Left ventricle myocardium inferior (tissue), 1 donor: ENCODE measurements at regions not wholly inside any gene's neighbourhood (a gene's known extent, or its start where the extent isn't known, plus 50 kb on each side); places are given as distances from the start of the nearest gene placed in this dataset.

Experiments
- DNase-seq: peaks from one replicate; pipeline ENCODE4 v3.0.0-alpha.2; 2020
- H3K27ac ChIP-seq: fragments of 200-600 bp; replicated peaks from 2 replicates; pipeline ENCODE4 v1.8.0; 2021
- H3K27me3 ChIP-seq: fragments of 200-600 bp; 2 replicates; pipeline ENCODE4 v1.8.0; 2021; ENCODE audit warnings: low read depth
- H3K36me3 ChIP-seq: fragments of 200-600 bp; 2 replicates; pipeline ENCODE4 v1.8.0; 2021
- H3K4me1 ChIP-seq: fragments of 200-600 bp; 2 replicates; pipeline ENCODE4 v1.8.0; 2021
- H3K4me3 ChIP-seq: fragments of 200-600 bp; 2 replicates; pipeline ENCODE4 v1.8.0; 2021; ENCODE audit warnings: mild to moderate bottlenecking, moderate library complexity
- H3K9me3 ChIP-seq: fragments of 200-600 bp; replicated peaks from 2 replicates; pipeline ENCODE4 v1.8.0; 2021
- CTCF ChIP-seq: fragments of 200-600 bp; IDR thresholded peaks from 2 replicates; pipeline ENCODE4 v1.8.0; 2021; ENCODE audit warnings: antibody characterized with exemption, mild to moderate bottlenecking, borderline replicate concordance
- intact Hi-C: fragments of 100-400 bp; cut with micrococcal nuclease; formaldehyde crosslinking; loops from one replicate; pipeline ENCODE4 v1.11.0; 2022
- donor health status: DM: no; HTN: yes; CAD: no; lungs with severe emphysema.

- DNase-seq, result no peak
- Histone ChIP-seq H3K4me3 (no peak overlapping the region), H3K27me3 (peaks cover 13% of the 10 kb centered on the region), H3K36me3 (no peaks in the 10 kb centered on the region), H3K27ac (peak overlapping the region; percentile 2), H3K4me1 (no peaks in the 10 kb centered on the region), H3K9me3 (no peaks in the 10 kb centered on the region)
- intact Hi-C loops, result no loop called here
- no peak for TF ChIP-seq CTCF
Measured at GRCh38 chr17:13074026-13074425, 56.2 kb upstream of the ELAC2 start.

- Histone ChIP-seq H3K27ac (no peak overlapping the region), H3K4me1 (no peaks in the 10 kb centered on the region), H3K9me3 (peaks cover 5% of the 10 kb centered on the region), H3K27me3 (peaks cover 13% of the 10 kb centered on the region), H3K36me3 (no peaks in the 10 kb centered on the region), H3K4me3 (no peak overlapping the region)
- DNase-seq, result no peak
- TF ChIP-seq CTCF, result no peak
- intact Hi-C loops, result no loop called here
Measured at GRCh38 chr17:13073018-13073417, 55.2 kb upstream of the ELAC2 start.

- Histone ChIP-seq H3K27ac (no peak overlapping the region), H3K4me1 (no peaks in the 10 kb centered on the region), H3K4me3 (no peak overlapping the region), H3K36me3 (no peaks in the 10 kb centered on the region), H3K27me3 (peaks cover 13% of the 10 kb centered on the region), H3K9me3 (peaks cover 15% of the 10 kb centered on the region)
- no peak for TF ChIP-seq CTCF
- intact Hi-C loops, result no loop called here
- DNase-seq, result no peak
Measured at GRCh38 chr17:13070732-13071131, 52.9 kb upstream of the ELAC2 start.

- intact Hi-C loops, result no loop called here
- Histone ChIP-seq H3K27ac (no peak overlapping the region), H3K27me3 (peaks cover 15% of the 10 kb centered on the region), H3K4me3 (no peak overlapping the region), H3K36me3 (no peaks in the 10 kb centered on the region), H3K4me1 (no peaks in the 10 kb centered on the region), H3K9me3 (peaks cover 15% of the 10 kb centered on the region)
- no peak for TF ChIP-seq CTCF
- no peak for DNase-seq
Measured at GRCh38 chr17:13067629-13068303, 49.9 kb upstream of the ELAC2 start.
